GM19239 (cell line): ENCODE measurements at regions not wholly inside any gene's neighbourhood (a gene's known extent, or its start where the extent isn't known, plus 50 kb on each side); places are given as distances from the start of the nearest gene placed in this dataset.

Source experiments
- DNase-seq: peaks from one replicate; pipeline ENCODE4 v3.0.0; 2011; ENCODE audit warnings: low spot score; ENCODE audit not compliant: insufficient read length
- FAIRE-seq: peaks from 2 replicates; lab custom pipeline; 2011; peaks lifted over from hg19 to GRCh38; lab: Jason Lieb, UNC

GRCh38 chr11:90774727-90775566 is 552.1 kb upstream of the CHORDC1 start:
- FAIRE-seq (no peak), DNase-seq (no peak)

GRCh38 chr11:90770007-90770406 is 547.2 kb upstream of the CHORDC1 start:
- no peak for FAIRE-seq

DNA sequence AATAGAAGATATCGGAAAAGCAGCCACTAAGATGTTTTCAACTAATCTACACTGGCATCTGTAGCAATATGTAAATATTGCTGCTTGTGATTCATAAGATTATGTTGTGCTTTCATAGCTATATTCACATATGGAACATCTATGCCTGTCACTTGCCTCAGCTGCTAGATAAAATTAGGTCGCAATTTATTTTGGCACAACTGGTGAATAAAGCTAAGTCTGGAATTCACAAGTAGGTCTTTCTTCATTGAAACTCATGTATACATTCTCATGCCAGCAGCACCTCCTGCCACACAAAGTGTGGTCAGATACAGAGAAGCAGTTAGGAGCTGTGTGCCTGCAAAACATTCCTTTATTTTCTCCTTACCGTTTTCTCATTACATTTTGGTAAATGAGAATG is 543.3 kb upstream of the CHORDC1 start:
- no peak for FAIRE-seq
- DNase-seq: no peak

More at GRCh38 chr11:90770007-90770406, 547.2 kb upstream of the CHORDC1 start:
- DNase-seq: no peak

DNA sequence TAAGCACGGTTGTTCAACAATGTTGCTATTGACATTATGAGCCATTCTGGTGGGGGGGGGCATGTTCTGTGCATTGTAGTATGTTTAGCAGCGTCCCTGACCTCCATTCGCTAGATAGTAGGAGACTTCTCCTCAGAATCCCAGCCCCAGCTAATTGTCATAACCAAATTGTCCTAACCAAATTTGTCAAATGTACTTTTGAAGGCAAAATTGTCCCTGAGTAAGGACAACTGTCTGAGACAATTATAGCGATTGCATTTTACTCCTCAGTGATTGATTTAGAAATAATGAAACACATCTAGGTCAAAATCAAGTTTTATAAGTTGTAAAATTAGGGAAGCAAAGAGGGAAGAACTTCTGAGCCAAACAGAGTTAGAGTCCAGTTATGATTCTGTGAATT is 541.8 kb upstream of the CHORDC1 start:
- DNase-seq: no peak
- FAIRE-seq: no peak

- DNase-seq (no peak), FAIRE-seq (no peak)
These were observed 535.1 kb upstream of the CHORDC1 start for GRCh38 chr11:90757849-90758494.

DNA sequence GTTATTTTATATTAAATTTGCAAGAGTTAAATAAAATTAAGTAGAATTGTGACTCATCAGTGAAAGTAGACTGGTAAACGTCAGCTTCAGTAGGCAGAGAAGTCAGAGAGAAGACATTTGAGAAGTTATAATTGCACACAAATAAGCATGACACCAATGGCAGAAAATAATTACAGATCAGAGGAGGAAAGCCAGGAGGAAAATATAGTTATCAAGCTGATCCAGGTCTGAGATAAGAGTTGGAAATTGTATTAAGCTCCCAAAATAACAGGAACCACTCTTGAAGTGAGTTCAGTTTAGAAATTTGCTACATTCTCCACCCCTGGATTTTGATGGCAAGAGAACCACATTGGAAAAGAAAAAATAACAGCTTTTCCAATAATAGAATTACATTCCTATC is 533.8 kb upstream of the CHORDC1 start:
- no peak for FAIRE-seq

DNA sequence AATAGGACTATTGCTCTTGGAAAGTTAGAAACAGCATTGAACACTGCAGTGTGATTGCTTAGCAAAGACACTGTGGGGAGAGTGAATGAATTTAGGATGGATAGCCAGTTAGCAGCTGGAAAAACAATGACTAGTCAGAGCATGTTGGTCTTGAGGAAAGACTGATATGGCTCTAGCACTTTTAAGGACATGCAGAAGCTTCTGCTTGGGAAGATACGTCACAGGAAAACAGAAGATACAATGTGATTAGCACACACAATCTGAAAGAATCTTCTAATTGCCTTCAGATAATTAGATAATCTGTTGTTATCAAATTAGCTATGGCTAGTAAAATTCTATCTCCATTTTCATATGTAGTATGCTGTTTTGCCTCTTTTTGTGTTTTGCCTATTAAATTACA is 530.7 kb upstream of the CHORDC1 start:
- DNase-seq (no peak), FAIRE-seq (no peak)

More for the DNA sequence above, 533.8 kb upstream of the CHORDC1 start:
- DNase-seq: no peak

DNA sequence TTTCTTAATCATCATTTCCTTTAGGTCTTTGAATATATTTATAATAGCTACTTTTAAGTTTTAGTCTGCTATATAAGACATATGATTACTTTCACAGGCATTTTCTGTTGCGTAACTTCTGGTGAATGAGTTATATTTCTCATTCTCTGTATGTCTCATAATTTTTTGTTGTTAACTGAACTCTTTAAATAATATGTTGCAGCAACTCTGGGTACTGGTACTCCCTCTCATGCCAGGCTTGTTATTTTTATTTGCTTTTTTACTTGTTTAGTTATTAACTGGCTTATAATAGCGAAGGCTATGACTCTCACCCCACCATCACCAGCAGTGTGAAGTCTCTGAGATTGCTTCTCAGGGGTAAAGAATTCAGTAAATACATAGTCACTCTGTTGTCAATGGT is 524.2 kb upstream of the CHORDC1 start:
- DNase-seq (no peak), FAIRE-seq (no peak)

DNA sequence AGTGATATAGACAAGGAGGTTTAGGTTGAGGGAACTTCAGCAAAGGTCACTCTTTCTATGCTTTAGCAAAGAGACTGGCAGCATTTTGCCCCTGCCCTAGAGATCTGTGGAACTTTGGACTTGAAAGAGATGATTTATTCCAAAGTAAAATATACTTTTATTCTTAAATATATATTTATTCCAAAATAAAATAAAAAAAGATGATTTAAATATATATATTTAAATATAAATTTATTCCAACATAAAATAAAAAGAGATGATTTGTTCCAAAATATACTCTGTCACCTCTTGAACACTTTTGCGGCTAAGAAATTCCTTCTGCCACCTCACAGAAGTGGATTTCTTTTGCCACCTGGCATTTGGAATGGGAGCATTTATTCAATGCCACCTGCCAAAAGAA is 521.3 kb upstream of the CHORDC1 start:
- DNase-seq (no peak), FAIRE-seq (no peak)

- no peak for DNase-seq
- no peak for FAIRE-seq
These were observed 516.0 kb upstream of the CHORDC1 start for GRCh38 chr11:90738799-90739198.

GRCh38 chr11:90737444-90738050 is 514.7 kb upstream of the CHORDC1 start:
- FAIRE-seq (no peak), DNase-seq (no peak)

DNA sequence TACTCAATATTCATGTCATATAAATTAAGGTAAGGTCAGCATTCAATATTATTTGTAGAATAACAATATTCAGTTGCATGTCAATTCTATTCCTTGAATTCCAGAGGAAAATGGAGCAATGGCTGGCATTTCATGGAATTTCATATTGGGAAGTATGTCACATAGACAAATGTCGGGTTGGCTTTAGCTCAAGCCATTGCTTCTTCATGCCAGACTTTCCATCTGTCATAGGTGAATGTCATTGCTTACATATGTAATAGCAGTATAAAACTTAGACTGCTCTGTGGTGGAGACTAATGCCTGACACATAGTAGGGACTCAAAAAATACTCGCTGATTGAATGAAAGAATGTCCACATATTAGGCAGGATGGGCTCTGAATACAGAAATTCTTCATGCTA is 509.6 kb upstream of the CHORDC1 start:
- FAIRE-seq (no peak), DNase-seq (no peak)

GRCh38 chr11:90723475-90723874 is 500.6 kb upstream of the CHORDC1 start:
- DNase-seq: no peak
- no peak for FAIRE-seq

DNA sequence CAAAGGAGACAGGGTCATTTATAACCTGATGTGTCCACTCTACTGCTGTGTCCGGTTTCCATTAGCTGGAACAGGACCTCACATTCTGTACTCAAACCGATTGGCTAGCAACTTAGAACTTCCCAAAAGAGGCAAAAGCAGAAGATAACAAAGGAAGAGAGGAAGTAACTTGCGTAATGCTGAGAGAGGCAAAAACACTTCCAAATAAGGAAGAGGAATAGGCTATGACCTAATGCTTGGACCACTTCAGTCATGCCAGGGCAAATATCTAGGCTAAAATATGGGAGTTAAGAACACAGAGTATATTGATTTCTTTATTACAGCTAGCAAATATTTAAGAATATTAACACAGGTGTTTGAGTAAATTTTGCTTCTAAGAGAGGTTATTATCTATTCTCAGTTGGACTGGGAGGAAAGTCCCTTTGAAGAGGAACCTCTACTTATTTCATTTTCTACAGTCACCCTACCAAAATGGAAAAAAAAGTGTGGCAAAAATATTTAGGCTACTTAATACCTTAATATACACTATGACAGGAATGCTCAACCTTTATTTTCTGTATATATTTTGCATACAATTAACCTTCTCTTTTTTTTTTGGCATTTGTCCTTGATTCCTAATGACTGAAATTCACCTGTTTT is 499.8 kb upstream of the CHORDC1 start:
- no peak for DNase-seq
- FAIRE-seq: peak; percentile 42

- DNase-seq (no peak), FAIRE-seq (no peak)
These were observed 494.7 kb upstream of the CHORDC1 start for GRCh38 chr11:90717522-90717921.

DNA sequence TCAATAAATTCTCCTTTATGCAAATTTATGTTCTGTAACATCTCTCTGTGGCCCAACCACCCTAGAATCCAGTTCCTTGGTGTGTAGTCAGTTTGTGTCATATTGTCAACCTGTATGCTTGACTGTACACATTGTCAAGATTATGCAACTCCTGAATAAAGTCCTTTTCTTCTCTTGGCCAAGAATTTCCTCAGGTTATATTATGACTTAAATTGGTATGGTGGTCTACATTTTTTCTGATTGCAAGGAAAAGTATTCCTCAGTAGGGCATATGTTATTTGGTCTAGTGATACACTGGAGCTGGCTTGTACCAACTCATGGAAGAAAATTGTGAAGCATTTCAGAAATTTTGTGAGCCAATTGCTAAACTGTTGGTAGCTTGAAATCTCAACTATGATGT is 482.8 kb upstream of the CHORDC1 start:
- DNase-seq: no peak
- no peak for FAIRE-seq

DNA sequence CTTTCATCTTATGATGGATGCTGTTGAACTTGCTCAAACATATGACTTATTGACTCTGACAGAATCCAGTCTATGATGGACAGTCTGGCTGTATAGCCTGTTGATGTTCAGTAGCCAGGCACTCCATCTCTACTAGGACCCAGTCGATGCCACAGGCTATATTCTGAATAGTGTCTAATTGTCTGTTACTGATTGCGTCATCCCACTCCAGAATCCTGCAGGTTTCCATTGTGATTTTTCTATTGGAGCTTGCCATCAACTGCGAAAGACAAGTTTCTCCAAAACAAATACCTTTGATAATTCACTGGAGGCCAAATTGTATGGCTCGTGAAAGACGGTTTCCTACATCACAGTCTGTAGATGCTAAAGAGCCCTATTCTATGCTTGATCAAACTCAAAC is 481.7 kb upstream of the CHORDC1 start:
- no peak for DNase-seq
- no peak for FAIRE-seq

DNA sequence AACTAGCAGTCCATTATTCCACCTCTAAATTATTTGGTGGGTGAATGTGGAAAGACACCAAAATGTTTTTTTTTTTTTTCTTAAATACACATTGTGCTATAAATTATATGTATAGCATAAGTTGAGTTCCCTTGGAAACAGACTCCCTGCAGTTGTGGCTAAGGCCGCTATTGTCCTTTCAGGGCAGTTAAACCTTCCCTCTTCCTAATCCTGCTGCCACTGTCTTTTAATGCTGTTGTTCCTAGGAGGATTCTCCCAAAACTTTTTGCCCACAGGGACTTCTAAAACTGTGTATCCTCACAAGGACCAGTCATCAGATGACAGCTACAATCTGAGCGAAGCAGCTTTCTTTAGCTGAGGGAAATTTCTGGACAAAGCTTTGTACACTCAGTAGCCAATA is 478.9 kb upstream of the CHORDC1 start:
- FAIRE-seq (no peak), DNase-seq (no peak)

DNA sequence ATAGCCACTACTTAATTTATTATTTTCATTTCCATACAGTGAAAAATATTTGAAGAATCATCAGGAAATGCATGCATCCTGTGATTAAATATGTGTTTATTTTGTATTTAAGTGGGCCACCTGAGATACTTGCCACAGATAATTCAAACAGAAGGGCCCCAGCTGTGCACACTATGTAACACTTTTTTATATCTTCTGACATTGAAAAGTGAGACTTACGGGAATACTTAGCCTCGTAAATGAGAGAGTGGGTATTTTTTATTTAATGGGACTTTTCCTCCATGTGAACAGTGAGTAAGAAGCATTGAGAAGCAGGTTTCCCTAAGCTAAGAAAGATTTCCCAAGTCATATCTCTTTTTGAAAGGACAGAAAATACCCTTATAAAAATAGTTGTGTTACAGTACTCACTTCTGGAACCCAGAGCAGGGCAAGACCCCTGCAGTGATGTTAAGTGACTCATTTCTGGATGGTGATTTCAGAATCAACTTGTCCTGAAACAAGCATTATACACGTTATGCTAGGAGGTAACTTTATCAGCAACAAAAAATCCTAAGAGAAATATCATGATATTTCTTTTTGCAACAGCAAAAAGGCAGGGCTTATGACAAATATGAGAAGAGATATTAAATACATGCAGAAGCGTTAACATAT is 478.1 kb upstream of the CHORDC1 start:
- no peak for DNase-seq

GRCh38 chr11:90699791-90700400 is 477.0 kb upstream of the CHORDC1 start:
- no peak for FAIRE-seq

More for the DNA sequence above, 478.1 kb upstream of the CHORDC1 start:
- no peak for FAIRE-seq

More at GRCh38 chr11:90699791-90700400, 477.0 kb upstream of the CHORDC1 start:
- no peak for DNase-seq
